Erythroblast (primary cell): ENCODE measurements at regions not wholly inside any gene's neighbourhood (a gene's known extent, or its start where the extent isn't known, plus 50 kb on each side); places are given as distances from the start of the nearest gene placed in this dataset.

Experiments
- GATA1 ChIP-seq: IDR thresholded peaks from 2 replicates; pipeline ENCODE4 v1.6.1; 2011; ENCODE audit warnings: low read depth, mild to moderate bottlenecking, control low read depth, low read length, moderate library complexity
- POLR2A ChIP-seq: IDR thresholded peaks from 2 replicates; pipeline ENCODE4 v1.6.1; 2011; ENCODE audit warnings: mild to moderate bottlenecking, low read length

DNA sequence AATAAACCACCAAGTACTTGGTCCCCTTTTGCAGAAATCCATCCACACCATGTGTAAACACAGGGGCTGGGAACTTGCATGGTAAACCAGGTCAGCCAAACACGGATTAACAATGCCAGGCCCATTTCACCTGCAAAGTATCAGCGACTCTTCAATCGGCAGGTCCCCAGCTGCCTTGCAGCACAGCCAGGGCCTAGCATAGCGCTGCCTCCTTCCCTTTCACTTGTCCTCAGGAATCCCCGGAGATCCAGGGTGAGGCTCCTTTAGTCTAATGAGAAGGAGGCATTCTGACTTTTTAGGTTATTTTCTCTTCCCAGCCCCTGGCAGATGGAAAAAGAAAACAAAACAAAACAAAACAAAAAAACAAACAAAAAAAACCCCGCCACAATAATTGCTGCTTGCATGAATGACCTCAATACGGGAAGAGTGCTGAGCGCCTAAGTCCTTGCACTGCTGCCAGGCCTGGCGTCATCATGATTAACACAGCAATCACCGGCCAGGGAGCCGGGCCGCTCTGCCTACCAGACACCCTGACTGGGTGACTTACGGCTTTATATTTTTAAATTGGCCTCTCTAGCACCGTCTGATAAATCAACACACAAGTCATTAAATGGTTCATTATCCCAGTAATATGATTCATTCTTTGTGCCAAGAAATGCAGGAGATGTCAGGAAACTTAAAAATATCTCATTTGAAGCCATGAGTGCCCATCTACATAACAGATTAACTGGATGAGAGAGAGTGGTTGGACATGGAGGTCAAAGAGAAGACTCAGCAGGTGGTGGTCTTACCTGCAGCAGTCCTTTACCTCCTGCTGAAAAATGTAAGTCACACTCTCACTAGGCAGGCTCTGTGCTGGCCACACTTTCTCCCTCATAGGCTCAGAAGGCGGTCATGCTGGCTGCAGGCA lies 692.7 kb downstream of the UQCRFS1 start:
- TF ChIP-seq POLR2A (no peak), GATA1 (no peak)
